Ovary (tissue), 3 donors: ENCODE measurements at regions not wholly inside any gene's neighbourhood (a gene's known extent, or its start where the extent isn't known, plus 50 kb on each side); places are given as distances from the start of the nearest gene placed in this dataset.

Source experiments
- CTCF ChIP-seq, 3 donors: fragments of 450-650 bp in 2 of 3; fragments of 200-600 bp in 1 of 3; IDR thresholded peaks; one replicate each; pipeline versions ENCODE4 v1.5.1 to v1.8.0; 2016 to 2022; ENCODE audit warnings: antibody characterized with exemption in 3 of 3, mild to moderate bottlenecking in 1 of 3
- POLR2A ChIP-seq: fragments of 450-650 bp; IDR thresholded peaks from one replicate; pipeline ENCODE4 v1.6.1; 2017; ENCODE audit warnings: antibody characterized with exemption, mild to moderate bottlenecking, moderate library complexity
- donor health status: DM: no; HTN: no; CAD: no.

- TF ChIP-seq CTCF (IDR thresholded peaks at IDR 0.05) (no peak), POLR2A (no peak)
These were observed 96.0 kb upstream of the TMEM168 start for GRCh38 chr7:112886208-112886607.
